Epithelial cell of proximal tubule (primary cell): ENCODE measurements at regions not wholly inside any gene's neighbourhood (a gene's known extent, or its start where the extent isn't known, plus 50 kb on each side); places are given as distances from the start of the nearest gene placed in this dataset.

ENCODE experiments used
- DNase-seq: peaks from one replicate; pipeline ENCODE4 v3.0.0-alpha.2; 2011; ENCODE audit warnings: low read depth
- H3K4me3 ChIP-seq: 2 replicates; pipeline ENCODE4 v1.5.1; 2011; ENCODE audit warnings: low read depth, mild to moderate bottlenecking, low read length
- CTCF ChIP-seq: conservative IDR thresholded peaks from 2 replicates; pipeline ENCODE4 v1.5.1; 2012; ENCODE audit warnings: low read depth, mild to moderate bottlenecking, low read length

- no peak overlapping the region for H3K4me3 ChIP-seq
- TF ChIP-seq CTCF, result no peak
- no peak for DNase-seq
Observed at GRCh38 chr21:15410853-15411252, 318.9 kb upstream of the USP25 start.

DNA sequence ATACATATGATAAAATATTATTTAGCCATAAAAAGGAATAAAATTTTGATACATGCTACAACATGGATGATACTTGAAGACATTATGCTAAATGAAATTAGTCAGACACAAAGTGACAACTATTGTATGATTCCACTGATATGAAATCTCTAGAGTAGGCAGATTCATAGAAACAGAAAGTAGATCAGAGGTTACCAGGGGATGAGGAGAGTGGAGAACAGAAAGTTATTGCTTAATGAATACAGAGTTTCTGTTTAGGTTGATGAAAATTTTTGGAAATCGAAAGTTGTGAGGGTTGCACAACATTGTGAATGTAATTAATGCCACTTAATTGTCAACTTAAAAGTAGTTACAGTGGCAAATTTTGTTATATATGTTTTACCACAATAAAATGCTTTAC, 315.7 kb upstream of the USP25 start:
- no peak for TF ChIP-seq CTCF
- no peak for DNase-seq
- no peak overlapping the region for H3K4me3 ChIP-seq

DNA sequence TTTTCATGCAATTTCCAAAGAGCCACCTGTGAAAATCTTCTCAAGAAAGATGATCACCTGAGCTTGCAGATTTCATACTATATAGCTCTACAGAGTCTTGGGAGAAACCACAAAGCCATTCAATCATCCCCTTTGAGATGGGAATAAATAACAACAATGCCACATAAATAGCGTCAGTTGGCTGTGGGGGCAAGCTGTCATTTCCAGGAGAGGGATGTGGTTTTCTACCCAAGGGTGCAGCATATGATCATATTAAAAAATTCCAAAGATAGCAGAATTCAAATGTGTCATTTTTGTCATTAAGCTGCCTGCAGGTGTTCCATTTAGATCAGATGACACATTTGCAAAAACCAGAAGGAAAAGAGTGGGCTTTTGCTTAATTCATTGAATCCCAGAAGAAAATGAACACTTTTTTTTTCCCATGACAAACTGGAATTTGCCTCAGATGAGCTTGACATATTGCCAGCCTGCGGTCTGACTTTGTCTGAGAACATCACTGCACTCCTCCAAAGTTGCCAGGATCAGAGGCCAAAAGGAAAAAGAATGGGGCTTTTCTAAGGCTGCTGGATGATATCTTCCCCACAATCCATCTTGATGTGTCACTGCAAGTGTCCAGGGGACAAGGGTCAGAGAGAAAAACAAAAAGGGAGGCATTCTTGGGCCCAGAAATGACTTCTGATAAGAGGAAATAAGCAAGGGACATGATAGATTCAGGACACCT, 314.1 kb upstream of the USP25 start:
- no peak for TF ChIP-seq CTCF

GRCh38 chr21:15421441-15421881, 308.3 kb upstream of the USP25 start:
- no peak for TF ChIP-seq CTCF
- H3K4me3 ChIP-seq, result no peak overlapping the region
- no peak for DNase-seq

More for the DNA sequence above, 314.1 kb upstream of the USP25 start:
- DNase-seq, result no peak
- H3K4me3 ChIP-seq, result no peak overlapping the region

DNA sequence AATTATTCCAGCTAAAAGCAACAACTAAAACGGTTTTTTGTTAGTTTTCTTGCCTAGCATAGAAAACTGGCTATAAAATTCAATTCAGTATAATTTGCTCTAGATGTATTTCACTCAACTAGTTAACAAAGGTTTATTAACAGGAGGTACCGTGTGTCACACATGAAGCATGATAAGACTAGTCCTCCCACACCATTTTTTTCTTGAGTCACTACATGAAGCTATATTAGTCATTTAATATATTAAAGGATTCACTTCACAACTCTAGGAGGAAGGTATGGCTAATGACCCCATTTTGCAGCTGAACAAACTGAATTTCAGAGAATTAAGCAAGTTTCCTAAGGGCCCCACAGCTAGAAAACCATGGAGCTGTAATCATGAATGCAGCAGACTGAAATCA, 307.8 kb upstream of the USP25 start:
- TF ChIP-seq CTCF, result no peak
- no peak for DNase-seq
- no peak overlapping the region for H3K4me3 ChIP-seq

GRCh38 chr21:15422783-15423182, 307.0 kb upstream of the USP25 start:
- H3K4me3 ChIP-seq, result no peak overlapping the region
- no peak for TF ChIP-seq CTCF
- DNase-seq, result no peak
